HG02798 (cell line): ENCODE measurements at regions not wholly inside any gene's neighbourhood (a gene's known extent, or its start where the extent isn't known, plus 50 kb on each side); places are given as distances from the start of the nearest gene placed in this dataset.

Experiments
- ATAC-seq: cut with Tn5 transposase; IDR thresholded peaks from one replicate; pipeline ENCODE4 v1.9.1; 2021; ENCODE audit warnings: mild to moderate bottlenecking; ENCODE audit not compliant: unreplicated experiment, poor library complexity

DNA sequence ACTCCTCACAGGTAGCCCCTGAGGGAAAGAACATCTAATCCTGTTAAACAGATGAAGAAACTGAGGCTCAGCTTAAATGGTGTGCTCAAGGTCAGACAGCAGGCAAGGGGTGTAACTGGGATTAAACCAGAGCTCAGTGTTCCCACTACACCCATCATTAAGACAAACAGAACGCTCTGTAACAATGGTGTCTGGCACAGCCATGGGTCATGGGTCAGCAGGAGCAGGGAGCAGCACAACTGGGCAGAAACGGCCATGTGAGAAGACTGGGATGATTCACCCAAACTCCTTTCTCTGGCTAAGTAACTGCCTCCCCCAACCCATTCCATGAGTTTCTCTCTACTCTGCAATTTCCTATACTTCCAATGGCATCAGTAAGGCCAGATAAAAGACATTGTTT, 85.5 kb upstream of the PDE1C start:
- ATAC-seq = no peak

- no peak for ATAC-seq
These were observed 84.6 kb upstream of the PDE1C start for GRCh38 chr7:32154797-32155196.

DNA sequence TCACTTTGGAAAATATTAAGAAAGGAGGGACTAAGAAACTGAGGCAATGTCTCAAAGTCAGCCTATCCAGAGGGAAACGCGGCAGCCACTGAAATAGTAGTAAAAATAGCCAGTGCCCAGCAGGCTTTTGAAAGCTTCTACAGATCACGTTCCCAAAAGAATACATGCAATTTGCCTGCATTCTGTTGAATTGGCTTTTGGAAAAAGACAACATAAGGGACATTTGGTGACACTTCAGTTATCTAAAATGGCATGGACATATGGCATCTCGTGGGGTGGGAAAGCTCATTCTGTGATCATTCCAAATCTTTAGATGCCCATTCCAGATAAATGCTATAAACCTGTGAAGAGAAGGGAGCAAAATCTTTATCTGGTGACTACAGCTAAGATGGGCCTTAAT, 82.8 kb upstream of the PDE1C start:
- ATAC-seq = no peak

DNA sequence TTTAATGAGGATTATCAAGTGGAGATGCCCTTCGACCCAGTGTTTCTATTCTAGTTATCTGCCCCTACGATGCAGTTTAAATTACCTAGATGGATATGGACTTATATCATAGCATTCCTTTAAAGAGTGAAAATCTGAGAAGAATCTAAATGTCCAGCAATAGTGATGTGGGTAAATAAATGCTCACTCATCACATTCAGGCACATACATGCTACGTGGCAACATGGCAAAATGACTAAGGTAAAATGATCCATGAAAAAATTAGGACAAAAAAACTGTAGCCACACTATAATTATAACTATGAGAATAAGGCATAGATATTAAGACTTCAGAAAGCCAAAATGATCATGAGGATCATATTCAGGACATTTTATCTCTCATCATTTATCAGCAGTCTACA, 82.4 kb upstream of the PDE1C start:
- no peak for ATAC-seq

GRCh38 chr7:32150589-32150988, 80.4 kb upstream of the PDE1C start:
- ATAC-seq = no peak

- ATAC-seq = no peak
These were observed 79.8 kb upstream of the PDE1C start for GRCh38 chr7:32150039-32150438.

DNA sequence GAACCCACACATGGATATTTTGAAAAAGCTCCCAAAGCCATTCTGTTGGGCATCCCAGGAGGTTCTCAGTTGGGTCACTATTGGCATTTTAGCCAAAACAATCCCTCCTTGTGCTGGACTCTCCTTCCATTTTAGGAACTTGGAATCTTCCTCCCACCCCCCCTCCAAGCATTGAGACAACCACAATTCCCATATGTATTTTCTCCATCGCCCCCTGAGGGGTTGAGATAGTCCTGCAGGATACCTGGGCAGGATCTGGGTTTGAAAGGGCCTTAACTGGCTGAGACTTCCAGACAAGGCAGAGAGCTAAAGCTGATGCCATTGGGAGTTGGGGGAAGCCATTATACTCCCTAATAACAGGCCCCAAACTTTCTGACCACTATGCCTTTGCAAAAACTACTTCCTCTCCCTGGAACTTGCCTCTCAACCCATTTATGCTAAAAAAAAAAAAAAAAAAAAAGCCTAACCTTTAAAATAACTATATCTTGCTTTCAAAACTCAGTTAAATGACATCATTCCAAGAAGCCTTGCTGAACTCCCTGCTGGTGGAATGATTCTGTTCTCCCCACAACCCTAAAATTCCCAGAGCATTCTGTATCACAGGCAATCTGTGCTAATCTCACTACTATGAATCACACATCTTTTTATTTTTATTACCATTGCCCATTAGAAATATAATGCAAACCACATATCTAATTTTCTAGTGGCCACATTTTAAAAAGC, 77.5 kb upstream of the PDE1C start:
- no peak for ATAC-seq

- ATAC-seq = no peak
These were observed 75.7 kb upstream of the PDE1C start for GRCh38 chr7:32145911-32146310.

- no peak for ATAC-seq
These were observed 74.5 kb upstream of the PDE1C start for GRCh38 chr7:32144676-32145075.

DNA sequence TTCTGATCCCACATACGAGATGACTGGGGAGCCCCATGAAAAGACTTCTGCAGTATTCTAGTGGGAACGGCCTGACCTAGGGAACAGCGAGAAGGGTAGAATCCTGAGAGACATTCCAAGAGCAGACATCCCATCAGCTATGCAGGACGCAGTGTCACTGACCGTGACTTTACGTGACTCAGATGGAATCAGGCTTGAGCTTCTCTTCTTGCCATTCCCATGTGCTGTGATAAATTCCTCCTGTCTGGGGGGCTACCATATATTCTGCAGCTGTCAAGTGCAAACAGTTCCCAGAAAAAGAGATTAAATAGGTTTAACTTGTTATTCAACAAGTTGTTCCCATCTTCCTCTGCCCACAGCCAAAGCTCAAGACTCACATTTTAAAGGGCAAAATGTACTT, 73.1 kb upstream of the PDE1C start:
- ATAC-seq = no peak

DNA sequence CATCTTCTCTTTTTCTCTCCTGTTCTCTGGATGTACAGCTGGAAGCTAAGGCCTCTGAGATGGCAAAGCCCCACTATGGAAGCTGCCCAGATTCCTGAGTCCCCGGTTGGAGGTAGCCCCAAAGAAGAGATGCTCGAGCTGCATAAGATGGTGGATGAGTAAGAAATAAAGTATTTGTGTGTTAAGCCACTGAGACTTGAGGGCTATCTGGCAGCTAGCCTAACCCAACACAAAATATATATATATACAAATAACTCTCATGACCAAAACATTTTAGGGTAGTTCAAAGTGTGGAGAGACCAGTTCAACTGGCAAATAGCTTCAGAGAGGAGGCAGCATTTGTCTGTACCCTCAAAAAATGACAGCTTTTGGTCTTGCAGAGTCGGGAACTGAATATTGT, 72.4 kb upstream of the PDE1C start:
- ATAC-seq = no peak

- ATAC-seq = no peak
These were observed 70.2 kb upstream of the PDE1C start for GRCh38 chr7:32140210-32140939.

GRCh38 chr7:32137059-32137458, 66.9 kb upstream of the PDE1C start:
- no peak for ATAC-seq

DNA sequence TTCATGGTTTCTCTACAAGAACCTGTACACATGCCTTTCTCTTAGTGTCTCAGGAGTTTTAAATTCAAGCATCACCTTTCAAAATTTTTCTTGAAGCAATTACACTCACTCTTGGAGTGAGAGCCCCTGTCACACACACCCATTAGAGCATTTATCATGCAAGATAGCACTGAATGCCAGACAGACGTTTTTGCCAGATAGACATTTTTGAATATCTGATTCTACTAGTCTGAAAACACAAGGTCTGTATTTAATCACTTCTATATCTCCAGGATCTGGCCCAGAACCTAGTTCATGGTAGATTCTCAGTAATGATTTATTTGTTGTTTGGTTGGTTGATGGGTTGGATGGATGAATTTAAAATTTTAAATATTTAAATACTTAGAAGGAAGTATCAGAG, 60.9 kb upstream of the PDE1C start:
- ATAC-seq = no peak

GRCh38 chr7:32126843-32127242, 56.6 kb upstream of the PDE1C start:
- ATAC-seq = no peak
